ENCODE measurements at regions not wholly inside any gene's neighbourhood (a gene's known extent, or its start where the extent isn't known, plus 50 kb on each side); places are given as distances from the start of the nearest gene placed in this dataset.
A peak's percentile ranks its signal among the peaks of the same experiment; 100 is the strongest.

GRCh38 chr21:31409831-31410487, 65.9 kb upstream of the TIAM1 start:
- no peak for DNase-seq (ENCODE audit: low spot score)

GRCh38 chr21:31408301-31409088, 64.4 kb upstream of the TIAM1 start:
- peak; percentile 47 for DNase-seq (ENCODE audit: low spot score)

GRCh38 chr21:31406510-31406909, 62.4 kb upstream of the TIAM1 start:
- no peak for DNase-seq (ENCODE audit: low spot score)

GRCh38 chr21:31405604-31406003, 61.5 kb upstream of the TIAM1 start:
- no peak for DNase-seq (ENCODE audit: low spot score)

GRCh38 chr21:31403596-31404333, 59.7 kb upstream of the TIAM1 start:
- no peak for DNase-seq (ENCODE audit: low spot score)

GRCh38 chr21:31399591-31399990, 55.5 kb upstream of the TIAM1 start:
- DNase-seq (ENCODE audit: low spot score) = no peak

GRCh38 chr21:31398574-31398973, 54.5 kb upstream of the TIAM1 start:
- no peak for DNase-seq (ENCODE audit: low spot score)

- DNase-seq (ENCODE audit: low spot score) = no peak
Measured at GRCh38 chr21:31397939-31398338, 53.9 kb upstream of the TIAM1 start.

- peak; percentile 88 for DNase-seq (ENCODE audit: low spot score)
Measured at GRCh38 chr21:31397515-31397926, 53.5 kb upstream of the TIAM1 start.

- peak; percentile 40 for DNase-seq (ENCODE audit: low spot score)
Measured at GRCh38 chr21:31397030-31397429, 53.0 kb upstream of the TIAM1 start.

- DNase-seq (ENCODE audit: low spot score) = no peak
Measured at GRCh38 chr21:31396399-31396798, 52.3 kb upstream of the TIAM1 start.

- DNase-seq (ENCODE audit: low spot score) = no peak
Measured at GRCh38 chr21:31395791-31396190, 51.7 kb upstream of the TIAM1 start.

GRCh38 chr21:31395268-31395667, 51.2 kb upstream of the TIAM1 start:
- peak; percentile 77 for DNase-seq (ENCODE audit: low spot score)

- no peak for DNase-seq (ENCODE audit: low spot score)
Measured at GRCh38 chr21:31394309-31394708, 50.2 kb upstream of the TIAM1 start.
